COLO829 (cell line): ENCODE measurements at regions not wholly inside any gene's neighbourhood (a gene's known extent, or its start where the extent isn't known, plus 50 kb on each side); places are given as distances from the start of the nearest gene placed in this dataset.

Experiments
- DNase-seq: peaks from one replicate; pipeline ENCODE4 v3.0.0; 2012; ENCODE audit warnings: low spot score

- no peak for DNase-seq
These were observed 123.5 kb downstream of the MBD2 start for GRCh38 chr18:54100920-54101470.

- no peak for DNase-seq
These were observed 124.0 kb downstream of the MBD2 start for GRCh38 chr18:54100466-54100865.

- DNase-seq: no peak
These were observed 130.0 kb downstream of the MBD2 start for GRCh38 chr18:54094474-54094873.

- no peak for DNase-seq
These were observed 133.6 kb downstream of the MBD2 start for GRCh38 chr18:54090856-54091255.

GRCh38 chr18:54089749-54090459 lies 134.6 kb downstream of the MBD2 start:
- no peak for DNase-seq

GRCh38 chr18:54086863-54087262 lies 137.6 kb downstream of the MBD2 start:
- DNase-seq: no peak

- no peak for DNase-seq
These were observed 138.2 kb downstream of the MBD2 start for GRCh38 chr18:54086046-54086802.

- no peak for DNase-seq
These were observed 143.6 kb downstream of the MBD2 start for GRCh38 chr18:54080858-54081257.

- no peak for DNase-seq
These were observed 148.3 kb downstream of the MBD2 start for GRCh38 chr18:54076166-54076565.

- peak; percentile 1 for DNase-seq
These were observed 148.8 kb downstream of the MBD2 start for GRCh38 chr18:54075689-54076088.

GRCh38 chr18:54069729-54070128 lies 154.7 kb downstream of the MBD2 start:
- no peak for DNase-seq

GRCh38 chr18:54060343-54061005 lies 164.0 kb downstream of the MBD2 start:
- no peak for DNase-seq

GRCh38 chr18:54052732-54053429 lies 171.6 kb downstream of the MBD2 start:
- no peak for DNase-seq

GRCh38 chr18:54052259-54052658 lies 172.2 kb downstream of the MBD2 start:
- DNase-seq: no peak

GRCh38 chr18:54043484-54044251 lies 180.8 kb downstream of the MBD2 start:
- DNase-seq: no peak

GRCh38 chr18:54035927-54036326 lies 188.5 kb downstream of the MBD2 start:
- no peak for DNase-seq

GRCh38 chr18:54033052-54033451 lies 191.4 kb downstream of the MBD2 start:
- DNase-seq: no peak

- DNase-seq: no peak
These were observed 192.1 kb downstream of the MBD2 start for GRCh38 chr18:54032412-54032811.

- DNase-seq: no peak
These were observed 193.2 kb downstream of the MBD2 start for GRCh38 chr18:54031243-54031642.

GRCh38 chr18:54030434-54030833 lies 194.0 kb downstream of the MBD2 start:
- no peak for DNase-seq

- no peak for DNase-seq
These were observed 201.0 kb downstream of the MBD2 start for GRCh38 chr18:54023471-54023870.
